ENCODE measurements at regions not wholly inside any gene's neighbourhood (a gene's known extent, or its start where the extent isn't known, plus 50 kb on each side); places are given as distances from the start of the nearest gene placed in this dataset.

GRCh38 chr7:41303709-41304108 is 399.2 kb downstream of the INHBA start:
- no peak for ATAC-seq
- no peak overlapping the region for H3K27ac Mint-ChIP-seq
- Histone ChIP-seq H4K20me1 (replicated peaks; ENCODE audit: insufficient read depth) (no peaks in the 10 kb centered on the region), H2AFZ (no peak overlapping the region), H3K9me2 (ENCODE audit: insufficient read depth) (no peaks in the 10 kb centered on the region), H3K79me2 (replicated peaks; ENCODE audit: insufficient read depth) (no peaks in the 10 kb centered on the region), H3K4me3 (no peak overlapping the region), H3K4me1 (ENCODE audit: insufficient read depth) (no peaks in the 10 kb centered on the region), H3K27me3 (ENCODE audit: insufficient read depth) (no peaks in the 10 kb centered on the region), H3F3A (replicated peaks; ENCODE audit: low read depth) (no peaks in the 10 kb centered on the region), H3K36me3 (ENCODE audit: insufficient read depth) (no peaks in the 10 kb centered on the region), H3K27ac (ENCODE audit: low read depth) (no peak overlapping the region), H3K4me2 (no peak overlapping the region)
- TF ChIP-seq EZH2phosphoT487 (IDR thresholded peaks at IDR 0.05; ENCODE audit: unreplicated experiment) = no peak
- no peak for TF ChIP-seq NANOG (IDR thresholded peaks at IDR 0.05; ENCODE audit: borderline replicate concordance)
- no peak for TF ChIP-seq ZNF331 (CRISPR knock-in tag; IDR thresholded peaks at IDR 0.05; ENCODE audit: low read depth)
- no peak for TF ChIP-seq STAT1 (IDR thresholded peaks at IDR 0.05; ENCODE audit: unreplicated experiment)
- TF ChIP-seq, protein P1, sequence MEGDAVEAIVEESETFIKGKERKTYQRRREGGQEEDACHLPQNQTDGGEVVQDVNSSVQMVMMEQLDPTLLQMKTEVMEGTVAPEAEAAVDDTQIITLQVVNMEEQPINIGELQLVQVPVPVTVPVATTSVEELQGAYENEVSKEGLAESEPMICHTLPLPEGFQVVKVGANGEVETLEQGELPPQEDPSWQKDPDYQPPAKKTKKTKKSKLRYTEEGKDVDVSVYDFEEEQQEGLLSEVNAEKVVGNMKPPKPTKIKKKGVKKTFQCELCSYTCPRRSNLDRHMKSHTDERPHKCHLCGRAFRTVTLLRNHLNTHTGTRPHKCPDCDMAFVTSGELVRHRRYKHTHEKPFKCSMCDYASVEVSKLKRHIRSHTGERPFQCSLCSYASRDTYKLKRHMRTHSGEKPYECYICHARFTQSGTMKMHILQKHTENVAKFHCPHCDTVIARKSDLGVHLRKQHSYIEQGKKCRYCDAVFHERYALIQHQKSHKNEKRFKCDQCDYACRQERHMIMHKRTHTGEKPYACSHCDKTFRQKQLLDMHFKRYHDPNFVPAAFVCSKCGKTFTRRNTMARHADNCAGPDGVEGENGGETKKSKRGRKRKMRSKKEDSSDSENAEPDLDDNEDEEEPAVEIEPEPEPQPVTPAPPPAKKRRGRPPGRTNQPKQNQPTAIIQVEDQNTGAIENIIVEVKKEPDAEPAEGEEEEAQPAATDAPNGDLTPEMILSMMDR (conservative IDR thresholded peaks at IDR 0.05; ENCODE audit: low read depth in 2 of 2) = no peak
- TF ChIP-seq ZNF114 (CRISPR knock-in tag; IDR thresholded peaks at IDR 0.05) = no peak
- no peak for TF ChIP-seq POLR2AphosphoS5 (IDR thresholded peaks at IDR 0.05; ENCODE audit: low read depth)
- TF ChIP-seq, protein P2, sequence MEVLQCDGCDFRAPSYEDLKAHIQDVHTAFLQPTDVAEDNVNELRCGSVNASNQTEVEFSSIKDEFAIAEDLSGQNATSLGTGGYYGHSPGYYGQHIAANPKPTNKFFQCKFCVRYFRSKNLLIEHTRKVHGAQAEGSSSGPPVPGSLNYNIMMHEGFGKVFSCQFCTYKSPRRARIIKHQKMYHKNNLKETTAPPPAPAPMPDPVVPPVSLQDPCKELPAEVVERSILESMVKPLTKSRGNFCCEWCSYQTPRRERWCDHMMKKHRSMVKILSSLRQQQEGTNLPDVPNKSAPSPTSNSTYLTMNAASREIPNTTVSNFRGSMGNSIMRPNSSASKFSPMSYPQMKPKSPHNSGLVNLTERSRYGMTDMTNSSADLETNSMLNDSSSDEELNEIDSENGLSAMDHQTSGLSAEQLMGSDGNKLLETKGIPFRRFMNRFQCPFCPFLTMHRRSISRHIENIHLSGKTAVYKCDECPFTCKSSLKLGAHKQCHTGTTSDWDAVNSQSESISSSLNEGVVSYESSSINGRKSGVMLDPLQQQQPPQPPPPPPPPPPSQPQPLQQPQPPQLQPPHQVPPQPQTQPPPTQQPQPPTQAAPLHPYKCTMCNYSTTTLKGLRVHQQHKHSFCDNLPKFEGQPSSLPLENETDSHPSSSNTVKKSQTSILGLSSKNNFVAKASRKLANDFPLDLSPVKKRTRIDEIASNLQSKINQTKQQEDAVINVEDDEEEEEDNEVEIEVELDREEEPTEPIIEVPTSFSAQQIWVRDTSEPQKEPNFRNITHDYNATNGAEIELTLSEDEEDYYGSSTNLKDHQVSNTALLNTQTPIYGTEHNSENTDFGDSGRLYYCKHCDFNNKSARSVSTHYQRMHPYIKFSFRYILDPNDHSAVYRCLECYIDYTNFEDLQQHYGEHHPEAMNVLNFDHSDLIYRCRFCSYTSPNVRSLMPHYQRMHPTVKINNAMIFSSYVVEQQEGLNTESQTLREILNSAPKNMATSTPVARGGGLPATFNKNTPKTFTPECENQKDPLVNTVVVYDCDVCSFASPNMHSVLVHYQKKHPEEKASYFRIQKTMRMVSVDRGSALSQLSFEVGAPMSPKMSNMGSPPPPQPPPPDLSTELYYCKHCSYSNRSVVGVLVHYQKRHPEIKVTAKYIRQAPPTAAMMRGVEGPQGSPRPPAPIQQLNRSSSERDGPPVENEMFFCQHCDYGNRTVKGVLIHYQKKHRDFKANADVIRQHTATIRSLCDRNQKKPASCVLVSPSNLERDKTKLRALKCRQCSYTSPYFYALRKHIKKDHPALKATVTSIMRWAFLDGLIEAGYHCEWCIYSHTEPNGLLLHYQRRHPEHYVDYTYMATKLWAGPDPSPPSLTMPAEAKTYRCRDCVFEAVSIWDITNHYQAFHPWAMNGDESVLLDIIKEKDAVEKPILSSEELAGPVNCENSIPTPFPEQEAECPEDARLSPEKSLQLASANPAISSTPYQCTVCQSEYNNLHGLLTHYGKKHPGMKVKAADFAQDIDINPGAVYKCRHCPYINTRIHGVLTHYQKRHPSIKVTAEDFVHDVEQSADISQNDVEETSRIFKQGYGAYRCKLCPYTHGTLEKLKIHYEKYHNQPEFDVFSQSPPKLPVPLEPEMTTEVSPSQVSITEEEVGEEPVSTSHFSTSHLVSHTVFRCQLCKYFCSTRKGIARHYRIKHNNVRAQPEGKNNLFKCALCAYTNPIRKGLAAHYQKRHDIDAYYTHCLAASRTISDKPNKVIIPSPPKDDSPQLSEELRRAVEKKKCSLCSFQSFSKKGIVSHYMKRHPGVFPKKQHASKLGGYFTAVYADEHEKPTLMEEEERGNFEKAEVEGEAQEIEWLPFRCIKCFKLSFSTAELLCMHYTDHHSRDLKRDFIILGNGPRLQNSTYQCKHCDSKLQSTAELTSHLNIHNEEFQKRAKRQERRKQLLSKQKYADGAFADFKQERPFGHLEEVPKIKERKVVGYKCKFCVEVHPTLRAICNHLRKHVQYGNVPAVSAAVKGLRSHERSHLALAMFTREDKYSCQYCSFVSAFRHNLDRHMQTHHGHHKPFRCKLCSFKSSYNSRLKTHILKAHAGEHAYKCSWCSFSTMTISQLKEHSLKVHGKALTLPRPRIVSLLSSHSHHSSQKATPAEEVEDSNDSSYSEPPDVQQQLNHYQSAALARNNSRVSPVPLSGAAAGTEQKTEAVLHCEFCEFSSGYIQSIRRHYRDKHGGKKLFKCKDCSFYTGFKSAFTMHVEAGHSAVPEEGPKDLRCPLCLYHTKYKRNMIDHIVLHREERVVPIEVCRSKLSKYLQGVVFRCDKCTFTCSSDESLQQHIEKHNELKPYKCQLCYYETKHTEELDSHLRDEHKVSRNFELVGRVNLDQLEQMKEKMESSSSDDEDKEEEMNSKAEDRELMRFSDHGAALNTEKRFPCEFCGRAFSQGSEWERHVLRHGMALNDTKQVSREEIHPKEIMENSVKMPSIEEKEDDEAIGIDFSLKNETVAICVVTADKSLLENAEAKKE (CRISPR knock-in tag; IDR thresholded peaks at IDR 0.05) = no peak
- TF ChIP-seq JUNB (IDR thresholded peaks at IDR 0.05; ENCODE audit: unreplicated experiment) = no peak
- no peak for TF ChIP-seq ETS1 (IDR thresholded peaks at IDR 0.05)
- no peaks in the 10 kb centered on the region for H3K27me3 Mint-ChIP-seq (ENCODE audit: insufficient read depth, low read depth, poor library complexity)
- H3K4me1 Mint-ChIP-seq = no peaks in the 10 kb centered on the region
- no peaks in the 10 kb centered on the region for H3K36me3 Mint-ChIP-seq (ENCODE audit: low read depth)
- no peaks in the 10 kb centered on the region for H3K9me3 Mint-ChIP-seq
- DNase-seq (ENCODE audit: low spot score) = no peak
- H3K4me3 Mint-ChIP-seq = no peak overlapping the region

Data from GM23338 (cell line).